Pancreas (tissue), 10 donors: ENCODE measurements at regions not wholly inside any gene's neighbourhood (a gene's known extent, or its start where the extent isn't known, plus 50 kb on each side); places are given as distances from the start of the nearest gene placed in this dataset.

Experiments used
- ATAC-seq, 4 donors: fragments of 200-7000 bp; cut with Tn5 transposase; one replicate each; pipeline versions ENCODE4 v1.8.0 to v1.9.1; 2020; ENCODE audit warnings: mild to moderate bottlenecking in 4 of 4, moderate library complexity in 4 of 4
- DNase-seq, 6 donors: peaks; one replicate each; pipeline ENCODE4 v3.0.0-alpha.2; 2020
- FAIRE-seq: peaks from 2 replicates; lab custom pipeline; 2012; peaks lifted over from hg19 to GRCh38; lab: Jason Lieb, UNC
- H3K27ac ChIP-seq, 4 donors: fragments of 200-600 bp; sonication (generic); 1 replicate in 3 of 4; 2 replicates in 1 of 4; pipeline versions ENCODE4 v1.5.0 to v1.8.0; 2020
- H3K27me3 ChIP-seq, 4 donors: fragments of 200-600 bp; one replicate each; pipeline ENCODE4 v1.8.0; 2021
- H3K36me3 ChIP-seq, 3 donors: fragments of 200-600 bp; sonication (generic) in 1 of 3; one replicate each; pipeline versions ENCODE4 v1.5.0 to v1.8.0; 2020 to 2021
- H3K4me1 ChIP-seq, 3 donors: fragments of 200-600 bp; one replicate each; pipeline ENCODE4 v1.8.0; 2021
- H3K4me3 ChIP-seq, 4 donors: fragments of 200-600 bp; sonication (generic) in 2 of 4; one replicate each; pipeline versions ENCODE4 v1.5.0 to v1.8.0; 2020 to 2021
- H3K9me3 ChIP-seq, 4 donors: fragments of 200-600 bp; one replicate each; pipeline ENCODE4 v1.8.0; 2021
- WGBS, 2 donors: extraction: QIAGEN DNeasy Blood & Tissue Kit; methylation state at CpG; one replicate each; pipeline ENCODE4 v1.1.7; 2013; 5-methylcytosine and 5-hydroxymethylcytosine counted together
- intact Hi-C, 3 donors: fragments of 100-400 bp; cut with DNase I; formaldehyde crosslinking; loops; one replicate each; pipeline versions ENCODE4 v1.11.1 to v1.14.2; 2022
- TF ChIP-seq, protein P1 (sequence below), 4 donors: fragments of 200-600 bp; sonication (generic) in 3 of 4; IDR thresholded peaks; one replicate each; pipeline versions ENCODE4 v1.5.0 to v1.8.0; 2021; ENCODE audit warnings: antibody characterized with exemption in 4 of 4
- donor health status: healthy with polysubstance abuse.
- donor health status: DM: no; HTN: no; CAD: no; lungs with moderate emphysema.
- donor health status: DM: no; HTN: no; CAD: no.
- donor health status: control.
- donor health status: control.
- donor health status: Bipolar disorder and iron deficiency.
- donor health status: DM: yes; HTN: yes; CAD: no.
- donor health status: DM: no; HTN: no; CAD: no.
- donor health status: DM: no; HTN: no; CAD: no.
- donor health status: DM: yes; HTN: yes; CAD: no.

DNA sequence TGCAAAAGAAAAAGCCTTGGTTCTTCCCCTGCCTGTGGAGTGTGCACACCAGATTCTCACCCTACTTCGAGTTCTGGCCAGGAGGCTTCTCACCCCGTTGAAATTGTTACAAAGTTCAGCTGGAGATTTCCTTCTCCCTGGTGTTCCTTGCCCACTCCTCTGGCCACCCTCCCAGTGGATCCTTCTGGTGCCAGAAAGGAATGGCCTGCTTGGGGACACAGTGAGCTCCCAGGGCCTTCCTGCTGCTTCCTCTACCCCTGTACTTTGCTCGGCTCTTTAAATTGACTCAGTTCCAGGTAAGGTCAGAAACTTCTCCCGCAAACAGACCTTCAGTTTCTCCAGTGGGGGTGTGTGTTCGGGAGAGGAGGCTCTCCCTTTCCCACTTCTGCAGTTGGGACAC, 140.1 kb upstream of the CFAP20DC start:
- TF ChIP-seq, protein P1, sequence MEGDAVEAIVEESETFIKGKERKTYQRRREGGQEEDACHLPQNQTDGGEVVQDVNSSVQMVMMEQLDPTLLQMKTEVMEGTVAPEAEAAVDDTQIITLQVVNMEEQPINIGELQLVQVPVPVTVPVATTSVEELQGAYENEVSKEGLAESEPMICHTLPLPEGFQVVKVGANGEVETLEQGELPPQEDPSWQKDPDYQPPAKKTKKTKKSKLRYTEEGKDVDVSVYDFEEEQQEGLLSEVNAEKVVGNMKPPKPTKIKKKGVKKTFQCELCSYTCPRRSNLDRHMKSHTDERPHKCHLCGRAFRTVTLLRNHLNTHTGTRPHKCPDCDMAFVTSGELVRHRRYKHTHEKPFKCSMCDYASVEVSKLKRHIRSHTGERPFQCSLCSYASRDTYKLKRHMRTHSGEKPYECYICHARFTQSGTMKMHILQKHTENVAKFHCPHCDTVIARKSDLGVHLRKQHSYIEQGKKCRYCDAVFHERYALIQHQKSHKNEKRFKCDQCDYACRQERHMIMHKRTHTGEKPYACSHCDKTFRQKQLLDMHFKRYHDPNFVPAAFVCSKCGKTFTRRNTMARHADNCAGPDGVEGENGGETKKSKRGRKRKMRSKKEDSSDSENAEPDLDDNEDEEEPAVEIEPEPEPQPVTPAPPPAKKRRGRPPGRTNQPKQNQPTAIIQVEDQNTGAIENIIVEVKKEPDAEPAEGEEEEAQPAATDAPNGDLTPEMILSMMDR (IDR thresholded peaks at IDR 0.05) = no peak
- Histone ChIP-seq H3K36me3 (no peaks in the 10 kb centered on the region), H3K27me3 (no peaks in the 10 kb centered on the region), H3K4me3 (no peak overlapping the region), H3K9me3 (no peaks in the 10 kb centered on the region), H3K4me1 (no peaks in the 10 kb centered on the region), H3K27ac (no peak overlapping the region)
- FAIRE-seq (no peak), DNase-seq (no peak), ATAC-seq (no peak)
- intact Hi-C loops = no loop called here
- WGBS, 2 donors = 66 to 69% methylated on average over 5 of the region's 5 CpGs

DNA sequence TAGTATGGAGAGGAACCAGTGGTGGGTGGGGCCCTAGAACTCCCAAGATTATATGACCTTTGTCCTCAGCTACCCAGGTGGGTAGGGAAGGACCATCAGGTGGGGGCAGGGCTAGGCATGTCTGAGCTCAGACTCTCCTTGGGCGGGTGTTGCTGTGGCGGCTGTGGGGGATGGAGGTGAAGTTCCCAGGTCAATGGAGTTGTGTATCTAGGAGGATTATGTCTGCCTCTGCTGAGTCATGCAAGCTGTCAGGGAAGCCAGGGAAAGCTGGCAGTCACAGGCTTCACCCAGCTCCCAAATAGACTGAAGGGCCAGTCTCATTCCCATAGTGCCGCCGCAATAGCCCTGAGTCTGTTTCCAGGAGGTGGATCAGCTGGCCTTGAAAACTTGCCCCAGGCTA, 139.7 kb upstream of the CFAP20DC start:
- DNase-seq = no peak
- no peaks in the 10 kb centered on the region for H3K36me3 ChIP-seq
- TF ChIP-seq, protein P1 (IDR thresholded peaks at IDR 0.05) = no peak
- H3K9me3 ChIP-seq = no peaks in the 10 kb centered on the region
- intact Hi-C loops = no loop called here
- FAIRE-seq = no peak
- WGBS, 2 donors = 87 to 93% methylated on average over 4 of the region's 4 CpGs
- ATAC-seq = no peak
- no peaks in the 10 kb centered on the region for H3K27me3 ChIP-seq
- no peak overlapping the region for H3K4me3 ChIP-seq
- no peak overlapping the region for H3K27ac ChIP-seq
- H3K4me1 ChIP-seq = no peaks in the 10 kb centered on the region

GRCh38 chr3:59186725-59187124, 136.9 kb upstream of the CFAP20DC start:
- Histone ChIP-seq H3K36me3 (no peaks in the 10 kb centered on the region), H3K27ac (no peak overlapping the region), H3K9me3 (no peaks in the 10 kb centered on the region), H3K4me3 (no peak overlapping the region), H3K27me3 (no peaks in the 10 kb centered on the region), H3K4me1 (no peaks in the 10 kb centered on the region)
- DNase-seq (no peak), ATAC-seq (no peak), FAIRE-seq (no peak)
- TF ChIP-seq, protein P1 (IDR thresholded peaks at IDR 0.05) = no peak
- WGBS, 2 donors = 67 to 81% methylated on average over 1 of the region's 1 CpG
- intact Hi-C loops = no loop called here

DNA sequence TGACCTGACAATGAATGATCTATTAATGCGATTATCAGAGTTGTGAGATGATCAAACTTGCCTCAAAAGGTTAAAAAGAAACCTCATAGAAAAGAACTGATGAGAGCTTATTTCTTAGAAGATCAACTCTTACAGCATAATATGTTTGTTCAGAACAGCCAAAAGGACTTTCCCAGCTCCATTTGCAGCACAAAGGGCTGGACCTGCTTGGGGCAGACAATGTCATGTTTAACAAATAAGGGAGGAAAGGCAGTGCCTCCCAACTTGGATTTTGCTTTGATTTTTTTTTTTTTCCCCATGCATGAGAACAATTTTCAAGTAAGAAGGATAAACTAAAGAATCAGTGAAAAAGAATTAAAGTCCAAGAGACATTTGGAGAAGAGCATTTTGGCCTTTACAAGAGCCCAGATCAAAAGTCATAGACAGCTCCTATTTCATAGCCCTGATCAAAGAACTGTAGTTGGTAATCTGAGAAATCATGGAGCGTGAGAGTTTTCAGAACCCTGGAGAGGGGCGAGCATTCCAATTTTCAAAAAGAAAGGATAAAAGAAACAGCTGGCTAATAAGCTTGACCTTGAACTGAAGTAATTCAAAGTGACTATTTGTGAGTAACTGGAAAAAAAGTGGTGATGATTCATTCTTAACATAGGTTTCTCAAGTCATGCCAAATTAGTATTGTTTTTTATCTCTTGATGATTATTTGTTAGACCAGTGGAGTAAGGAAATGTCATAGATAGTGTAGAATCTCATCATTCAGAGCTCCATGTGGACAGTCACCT, 136.0 kb upstream of the CFAP20DC start:
- H3K9me3 ChIP-seq = no peaks in the 10 kb centered on the region
- no peak for ATAC-seq
- WGBS, 2 donors = 80 to 82% methylated on average over 3 of the region's 3 CpGs
- no peaks in the 10 kb centered on the region for H3K36me3 ChIP-seq
- no peak overlapping the region for H3K4me3 ChIP-seq
- FAIRE-seq = no peak
- H3K4me1 ChIP-seq = no peaks in the 10 kb centered on the region
- no peak for DNase-seq
- TF ChIP-seq, protein P1 (IDR thresholded peaks at IDR 0.05) = no peak
- H3K27ac ChIP-seq = no peak overlapping the region
- intact Hi-C loops = no loop called here
- no peaks in the 10 kb centered on the region for H3K27me3 ChIP-seq

- Histone ChIP-seq H3K27ac (no peak overlapping the region), H3K4me3 (no peak overlapping the region), H3K27me3 (no peaks in the 10 kb centered on the region), H3K36me3 (no peaks in the 10 kb centered on the region), H3K9me3 (no peaks in the 10 kb centered on the region), H3K4me1 (no peaks in the 10 kb centered on the region)
- ATAC-seq (no peak), DNase-seq (no peak), FAIRE-seq (no peak)
- intact Hi-C loops = no loop called here
- WGBS, 2 donors = 53 to 70% methylated on average over 3 of the region's 3 CpGs
- TF ChIP-seq, protein P1 (IDR thresholded peaks at IDR 0.05) = no peak
Measured at GRCh38 chr3:59180006-59180405, 130.2 kb upstream of the CFAP20DC start.
